HG02623 (cell line): ENCODE measurements at regions not wholly inside any gene's neighbourhood (a gene's known extent, or its start where the extent isn't known, plus 50 kb on each side); places are given as distances from the start of the nearest gene placed in this dataset.

Experiments used
- ATAC-seq: cut with Tn5 transposase; IDR thresholded peaks from one replicate; pipeline ENCODE4 v1.9.1; 2021; ENCODE audit warnings: moderate library complexity; ENCODE audit not compliant: unreplicated experiment

GRCh38 chr6:2542101-2542857 is 208.4 kb downstream of the MYLK4 start:
- no peak for ATAC-seq

- ATAC-seq = no peak
Measured at GRCh38 chr6:2536451-2536850, 214.3 kb downstream of the MYLK4 start.

DNA sequence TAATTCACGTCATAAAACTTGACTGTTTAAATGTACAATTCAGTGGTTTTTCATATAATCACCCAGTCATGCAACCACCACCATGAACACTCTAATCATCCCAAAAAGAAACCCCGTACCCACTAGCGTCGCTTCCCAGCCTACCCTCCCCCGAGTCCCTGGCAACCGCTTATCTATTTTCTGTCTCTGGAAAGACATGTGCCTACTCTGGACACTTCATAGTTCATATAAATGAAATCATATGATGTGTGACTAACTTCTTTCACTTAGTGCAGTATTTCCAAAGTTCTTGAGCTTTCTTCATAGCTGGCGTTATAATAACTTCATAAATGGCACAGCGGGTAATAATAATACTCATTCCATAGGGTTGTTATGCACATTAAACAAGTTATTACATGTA is 215.2 kb downstream of the MYLK4 start:
- ATAC-seq = no peak

DNA sequence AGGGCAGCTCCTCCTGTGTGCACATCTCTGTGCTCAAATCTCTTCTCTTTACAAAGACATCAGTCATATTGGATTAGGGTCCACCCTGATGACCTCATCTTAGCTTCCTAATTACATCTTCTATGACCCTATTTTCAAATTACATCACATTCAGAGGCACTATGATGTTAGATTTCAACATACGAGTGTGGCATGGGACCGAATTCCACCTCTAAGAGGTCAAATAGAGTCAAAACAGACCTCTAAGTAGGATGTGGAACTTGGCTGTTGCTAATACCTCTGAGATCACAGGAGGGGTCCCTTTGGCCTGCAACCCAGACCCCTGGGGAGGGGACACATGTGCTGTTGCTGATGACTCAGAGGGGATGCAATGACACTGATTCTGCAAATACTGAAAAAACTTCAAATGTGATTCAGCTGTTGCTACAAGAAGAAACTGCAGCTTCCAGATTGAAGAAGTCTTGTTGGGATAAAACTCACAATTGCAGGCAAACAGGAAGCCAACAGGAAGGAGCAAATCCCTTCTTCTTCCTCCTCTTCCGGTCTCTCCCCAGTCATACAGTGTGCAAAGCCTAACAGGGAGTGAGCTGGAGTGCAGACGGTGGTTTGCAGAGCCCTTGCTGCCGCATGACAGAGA is 216.2 kb downstream of the MYLK4 start:
- no peak for ATAC-seq

- ATAC-seq = no peak
Measured at GRCh38 chr6:2531426-2532215, 219.1 kb downstream of the MYLK4 start.

DNA sequence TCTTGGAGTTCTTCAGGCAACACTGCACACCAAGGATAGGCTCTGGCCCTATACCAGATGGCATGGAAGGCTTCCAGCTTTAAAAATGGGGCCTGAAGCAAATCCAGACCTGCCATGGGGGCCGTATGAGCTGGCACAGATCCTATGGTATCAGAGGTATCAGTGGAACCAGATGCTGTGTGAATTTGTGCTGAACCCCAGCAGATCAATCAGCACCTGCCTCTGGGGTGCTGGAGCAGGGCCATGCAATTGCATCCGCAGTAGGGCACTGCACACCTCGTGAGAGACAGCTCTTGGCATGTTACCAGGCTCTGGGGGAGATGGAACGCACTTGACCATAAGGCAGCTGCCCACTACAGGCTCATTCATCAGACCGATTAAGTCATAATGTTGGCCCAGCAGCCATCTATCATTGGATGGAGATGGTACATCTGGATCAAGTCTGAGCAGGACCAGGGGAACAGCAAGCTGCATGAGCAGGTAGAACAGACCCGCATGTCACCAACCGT is 221.5 kb downstream of the MYLK4 start:
- ATAC-seq = no peak

DNA sequence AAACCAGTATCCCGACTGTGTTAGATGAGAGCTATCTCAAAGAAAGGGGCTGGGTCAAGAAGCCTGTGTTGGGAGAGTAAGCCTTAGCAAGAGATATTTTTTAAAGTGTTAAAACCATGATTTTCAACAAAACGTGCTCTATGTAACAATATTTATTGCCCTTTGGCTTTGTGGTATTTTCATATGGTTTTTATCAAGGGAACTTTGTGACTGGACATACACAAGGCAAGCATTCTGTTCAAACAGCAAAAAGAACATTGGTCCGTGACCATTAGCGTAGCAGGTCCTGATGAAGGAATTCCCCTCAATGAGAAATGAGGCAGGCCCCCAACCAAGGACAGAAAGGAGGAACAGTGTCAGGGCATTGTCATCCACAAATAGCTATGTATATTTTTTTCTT is 222.6 kb downstream of the MYLK4 start:
- no peak for ATAC-seq

DNA sequence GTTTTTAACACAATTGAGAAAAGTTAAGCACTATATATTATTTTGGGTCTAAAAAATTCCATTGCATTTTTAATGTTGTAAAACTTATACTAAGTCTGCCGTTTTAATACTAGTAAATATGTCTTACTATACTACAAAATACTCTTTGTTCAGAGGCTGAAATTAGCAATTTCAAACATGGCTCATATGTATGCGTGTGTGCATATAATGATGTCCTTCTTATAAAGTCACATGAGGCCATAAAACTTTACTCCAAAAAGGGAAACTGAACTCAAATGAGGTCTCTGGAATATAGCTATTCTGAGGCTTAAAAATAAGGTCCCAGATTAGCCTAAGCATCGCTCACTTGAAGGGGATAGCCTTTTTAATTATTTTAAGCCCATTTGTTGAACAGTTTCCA is 224.0 kb downstream of the MYLK4 start:
- ATAC-seq = no peak

DNA sequence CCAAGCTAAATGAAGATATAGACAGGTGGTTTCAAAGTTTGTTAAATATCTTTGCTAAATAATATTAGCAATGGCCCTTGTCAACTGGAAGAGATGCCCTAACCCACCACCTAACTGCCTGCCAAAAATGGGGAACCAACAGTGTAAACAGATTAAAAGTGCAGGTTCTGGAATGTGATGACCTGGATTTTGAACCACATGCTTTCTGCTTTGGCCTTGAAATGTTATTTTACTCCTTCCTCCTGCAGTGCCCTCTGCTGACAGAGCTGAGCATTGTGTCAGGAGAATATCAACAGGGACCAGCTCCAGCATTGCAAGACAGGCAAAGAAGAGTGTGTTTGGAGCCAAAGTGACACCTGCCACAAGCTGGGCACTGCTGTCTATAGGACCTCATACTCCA is 226.6 kb downstream of the MYLK4 start:
- no peak for ATAC-seq

- no peak for ATAC-seq
Measured at GRCh38 chr6:2523061-2523460, 227.7 kb downstream of the MYLK4 start.

GRCh38 chr6:2522521-2522920 is 228.2 kb downstream of the MYLK4 start:
- no peak for ATAC-seq

GRCh38 chr6:2517855-2518473 is 232.8 kb downstream of the MYLK4 start:
- no peak for ATAC-seq

GRCh38 chr6:2517401-2517800 is 233.3 kb downstream of the MYLK4 start:
- no peak for ATAC-seq

DNA sequence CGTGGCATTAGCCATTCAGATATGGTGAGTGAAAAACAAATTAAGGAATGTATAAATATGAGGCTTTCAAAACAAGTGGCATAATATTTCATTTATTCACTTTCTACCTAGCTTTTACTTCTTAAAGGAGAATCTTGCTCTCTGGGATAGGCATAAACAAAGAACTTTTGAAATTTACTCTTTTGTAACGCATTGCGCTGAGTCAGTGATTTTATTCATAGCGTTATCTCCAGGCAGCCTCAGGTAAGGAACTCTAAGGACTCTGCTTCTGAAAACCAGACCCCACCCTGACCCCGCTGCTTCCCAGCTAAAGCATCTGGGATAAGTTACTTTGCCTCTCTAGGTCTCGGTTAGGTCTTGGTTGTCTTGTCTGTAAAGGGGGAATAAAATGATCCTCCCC is 234.7 kb downstream of the MYLK4 start:
- ATAC-seq = no peak

DNA sequence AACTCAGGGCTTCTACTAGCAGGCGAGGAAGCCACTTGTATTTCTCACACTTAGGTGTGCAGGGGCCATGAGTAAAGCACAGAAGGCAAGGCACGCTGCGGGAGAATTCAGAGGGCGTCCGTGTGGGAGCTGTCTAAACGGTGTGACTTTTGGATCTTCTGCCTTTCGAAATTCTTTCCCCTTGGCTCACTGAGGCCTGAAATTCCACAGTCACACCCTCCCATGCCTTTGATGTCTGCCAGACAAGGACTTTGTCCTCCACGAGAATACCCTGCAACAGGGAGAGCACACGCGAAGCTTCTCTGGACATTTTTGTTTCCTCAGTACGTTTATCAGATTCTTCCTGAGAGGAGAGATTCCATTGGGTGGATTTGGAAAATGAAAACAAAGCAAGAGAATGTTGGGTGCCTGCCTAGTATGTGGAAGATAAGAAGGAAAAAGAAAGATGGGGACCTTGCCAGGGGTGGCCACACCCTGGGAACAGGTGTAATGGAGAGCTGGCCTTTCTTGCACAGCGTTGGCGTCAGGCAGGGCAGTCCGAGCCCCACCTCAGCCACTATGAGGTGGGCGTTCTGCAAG is 235.7 kb downstream of the MYLK4 start:
- ATAC-seq = no peak

GRCh38 chr6:2512802-2513201 is 237.9 kb downstream of the MYLK4 start:
- no peak for ATAC-seq

DNA sequence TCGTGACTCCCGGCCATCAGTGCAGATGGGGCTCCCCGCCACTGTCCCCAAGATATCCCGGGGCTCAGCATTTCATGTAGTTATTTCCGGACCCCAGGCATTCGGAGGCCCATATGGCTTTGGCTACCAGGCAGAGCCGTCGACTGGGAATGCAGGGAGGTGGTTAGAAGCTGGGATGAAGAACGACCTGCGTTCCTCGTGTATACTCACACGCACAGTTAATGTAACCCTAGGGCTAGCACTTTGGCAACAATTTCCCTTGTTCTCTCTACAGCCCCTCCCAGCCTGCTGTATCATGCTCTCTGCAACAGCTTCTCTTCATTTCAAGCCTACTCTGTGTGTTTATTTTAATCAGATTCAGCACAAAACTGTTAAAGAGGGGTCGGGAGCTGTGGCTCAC is 240.4 kb downstream of the MYLK4 start:
- ATAC-seq = no peak

GRCh38 chr6:2509711-2510110 is 241.0 kb downstream of the MYLK4 start:
- no peak for ATAC-seq

DNA sequence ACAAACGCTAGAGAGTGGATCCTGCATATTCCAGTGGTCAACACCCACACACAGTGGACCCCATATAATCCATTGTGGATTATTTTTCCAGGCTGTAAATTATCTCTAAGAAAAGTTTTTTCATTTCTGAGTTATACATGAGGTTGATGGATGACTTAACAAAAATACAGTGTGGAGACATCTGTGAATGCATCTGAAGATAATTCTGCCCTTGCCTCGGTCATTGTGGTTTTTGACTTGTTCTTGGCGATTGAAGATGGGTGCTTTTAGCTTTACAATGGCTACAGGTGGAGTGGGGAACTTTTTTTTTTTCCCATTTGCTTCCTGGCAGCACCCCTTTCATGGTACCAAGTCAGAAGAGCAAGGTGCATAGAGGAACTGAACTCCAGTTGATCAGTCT is 242.7 kb downstream of the MYLK4 start:
- no peak for ATAC-seq

GRCh38 chr6:2507521-2508037 is 243.1 kb downstream of the MYLK4 start:
- no peak for ATAC-seq

DNA sequence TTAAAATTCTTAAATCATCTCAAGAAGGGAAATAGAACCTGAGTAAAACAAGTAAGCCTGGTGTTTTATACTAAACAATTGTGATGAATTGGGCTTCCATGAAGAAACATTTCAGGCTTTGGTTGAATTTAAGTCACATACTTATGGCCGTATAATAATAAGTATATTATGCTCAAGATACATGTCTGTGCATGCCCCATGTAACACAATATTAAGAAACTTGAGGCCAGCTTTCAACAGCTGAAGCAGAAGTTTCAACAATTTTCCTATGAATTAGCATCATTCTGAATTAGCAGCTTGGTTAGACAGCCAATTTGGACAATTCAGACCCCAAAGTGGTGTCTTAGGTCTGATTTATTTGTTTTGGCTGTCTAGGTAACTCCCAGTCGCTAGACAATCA is 243.7 kb downstream of the MYLK4 start:
- no peak for ATAC-seq
